ENCODE measurements at regions not wholly inside any gene's neighbourhood (a gene's known extent, or its start where the extent isn't known, plus 50 kb on each side); places are given as distances from the start of the nearest gene placed in this dataset.
"Not testable (repeated sequence)": the region's sequence is repeated elsewhere in the genome, so short reads cannot be mapped to it uniquely, and the experiment has no call there.

- no peaks in the 10 kb centered on the region for H3K9me3 ChIP-seq
- H3K4me3 ChIP-seq, result no peak overlapping the region
- H3K36me3 ChIP-seq, result no peaks in the 10 kb centered on the region
- no peak overlapping the region for H3K27ac ChIP-seq
- H3K4me1 ChIP-seq, result no peaks in the 10 kb centered on the region
- DNase-seq (no peak), FAIRE-seq (no peak), ATAC-seq (no peak)
- no peak for TF ChIP-seq CTCF (IDR thresholded peaks at IDR 0.05)
- H3K27me3 ChIP-seq, result no peaks in the 10 kb centered on the region
- intact Hi-C loops (cut with DNase I), result no loop called here
Observed at GRCh38 chr6:120935908-120936307, 398.4 kb downstream of the TBC1D32 start.

- H3K27ac ChIP-seq, result no peak overlapping the region
- 77 to 82% methylated on average over 2 of the region's 2 CpGs for WGBS, 2 donors
- no peak for ATAC-seq
- intact Hi-C loops (cut with DNase I), result no loop called here
- TF ChIP-seq CTCF (IDR thresholded peaks at IDR 0.05), result no peak
- H3K36me3 ChIP-seq, result no peaks in the 10 kb centered on the region
- no peak overlapping the region for H3K4me3 ChIP-seq
- H3K9me3 ChIP-seq, result no peaks in the 10 kb centered on the region
- no peak for DNase-seq
- H3K27me3 ChIP-seq, result no peaks in the 10 kb centered on the region
- H3K4me1 ChIP-seq, result no peaks in the 10 kb centered on the region
- no peak for FAIRE-seq
Observed at GRCh38 chr6:120935016-120935415, 399.3 kb downstream of the TBC1D32 start.

GRCh38 chr6:120931520-120932180, 402.6 kb downstream of the TBC1D32 start:
- H3K9me3 ChIP-seq; DNase-seq; intact Hi-C loops (cut with DNase I); H3K4me1 ChIP-seq; H3K4me3 ChIP-seq; H3K36me3 ChIP-seq; H3K27me3 ChIP-seq; ATAC-seq; H3K27ac ChIP-seq; FAIRE-seq: not testable (repeated sequence)
- 46 to 54% methylated on average over 8 of the region's 8 CpGs for WGBS, 2 donors

GRCh38 chr6:120930500-120930899, 403.8 kb downstream of the TBC1D32 start:
- H3K9me3 ChIP-seq; DNase-seq; H3K27me3 ChIP-seq; H3K27ac ChIP-seq; FAIRE-seq; H3K36me3 ChIP-seq; intact Hi-C loops (cut with DNase I); H3K4me3 ChIP-seq; H3K4me1 ChIP-seq; ATAC-seq: not testable (repeated sequence)
- WGBS, 2 donors, result 70 to 78% methylated on average over 4 of the region's 4 CpGs

- intact Hi-C loops (cut with DNase I), result no loop called here
- Histone ChIP-seq H3K36me3 (no peaks in the 10 kb centered on the region), H3K4me1 (no peaks in the 10 kb centered on the region), H3K9me3 (no peaks in the 10 kb centered on the region), H3K27ac (no peak overlapping the region), H3K4me3 (no peak overlapping the region), H3K27me3 (no peaks in the 10 kb centered on the region)
- FAIRE-seq (no peak), DNase-seq (no peak), ATAC-seq (no peak)
- no peak for TF ChIP-seq CTCF (IDR thresholded peaks at IDR 0.05)
- WGBS, 2 donors, result 76 to 81% methylated on average over 2 of the region's 2 CpGs
Observed at GRCh38 chr6:120924214-120924613, 410.1 kb downstream of the TBC1D32 start.

- DNase-seq (no peak), FAIRE-seq (no peak), ATAC-seq (no peak)
- intact Hi-C loops (cut with DNase I), result no loop called here
- 80 to 85% methylated on average over 1 of the region's 1 CpG for WGBS, 2 donors
- Histone ChIP-seq H3K4me3 (no peak overlapping the region), H3K27ac (no peak overlapping the region), H3K4me1 (no peaks in the 10 kb centered on the region), H3K27me3 (peaks cover 0 to 4% (median 0%) of the 10 kb centered on the region in 4 donors), H3K9me3 (no peaks in the 10 kb centered on the region), H3K36me3 (no peaks in the 10 kb centered on the region)
- no peak for TF ChIP-seq CTCF (IDR thresholded peaks at IDR 0.05)
Observed at GRCh38 chr6:120918137-120918536, 416.1 kb downstream of the TBC1D32 start.
